ENCODE measurements at regions not wholly inside any gene's neighbourhood (a gene's known extent, or its start where the extent isn't known, plus 50 kb on each side); places are given as distances from the start of the nearest gene placed in this dataset.

DNA sequence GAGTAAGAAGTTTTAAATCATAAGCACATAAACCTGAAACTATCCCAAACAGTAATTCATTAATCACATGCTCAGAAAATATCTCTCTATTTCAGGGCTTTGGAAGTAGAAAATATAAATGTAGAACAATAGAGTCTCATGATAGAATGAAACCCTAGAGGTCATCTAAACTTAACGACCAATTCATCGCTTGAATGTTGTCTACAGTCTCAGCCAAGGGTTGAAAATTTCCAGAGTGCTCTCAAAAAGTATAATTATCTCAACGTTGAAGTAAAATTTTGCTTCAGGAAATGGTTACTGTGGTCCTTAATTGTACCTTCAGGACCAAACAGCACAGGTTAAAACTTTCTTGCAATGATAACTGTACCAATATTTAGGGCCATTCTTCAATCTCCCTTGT lies 1053.6 kb upstream of the SEL1L start:
- Histone ChIP-seq H3K79me2 (replicated peaks; ENCODE audit: insufficient read depth) (no peaks in the 10 kb centered on the region), H3K36me3 (ENCODE audit: insufficient read depth) (no peaks in the 10 kb centered on the region), H4K20me1 (replicated peaks; ENCODE audit: insufficient read depth) (no peaks in the 10 kb centered on the region), H3K4me3 (no peak overlapping the region), H2AFZ (no peak overlapping the region), H3K27me3 (ENCODE audit: insufficient read depth) (no peaks in the 10 kb centered on the region), H3K9me2 (ENCODE audit: insufficient read depth) (no peaks in the 10 kb centered on the region), H3K4me2 (no peak overlapping the region), H3K27ac (ENCODE audit: low read depth) (no peak overlapping the region), H3K4me1 (ENCODE audit: insufficient read depth) (no peaks in the 10 kb centered on the region), H3F3A (replicated peaks; ENCODE audit: low read depth) (no peaks in the 10 kb centered on the region)
- Mint-ChIP-seq H3K4me1 (no peaks in the 10 kb centered on the region), H3K27ac (no peak overlapping the region), H3K9me3 (peaks cover 85% of the 10 kb centered on the region), H3K27me3 (ENCODE audit: insufficient read depth, low read depth, poor library complexity) (peaks cover 1% of the 10 kb centered on the region), H3K36me3 (ENCODE audit: low read depth) (peaks cover 9% of the 10 kb centered on the region), H3K4me3 (no peak overlapping the region)
- TF ChIP-seq JUNB (IDR thresholded peaks at IDR 0.05; ENCODE audit: unreplicated experiment) (no peak), EZH2 (IDR thresholded peaks at IDR 0.05; ENCODE audit: low read depth, unreplicated experiment) (no peak), ZNF114 (CRISPR knock-in tag; IDR thresholded peaks at IDR 0.05) (no peak), EZH2phosphoT487 (IDR thresholded peaks at IDR 0.05; ENCODE audit: unreplicated experiment) (no peak)
- TF ChIP-seq, protein P1, sequence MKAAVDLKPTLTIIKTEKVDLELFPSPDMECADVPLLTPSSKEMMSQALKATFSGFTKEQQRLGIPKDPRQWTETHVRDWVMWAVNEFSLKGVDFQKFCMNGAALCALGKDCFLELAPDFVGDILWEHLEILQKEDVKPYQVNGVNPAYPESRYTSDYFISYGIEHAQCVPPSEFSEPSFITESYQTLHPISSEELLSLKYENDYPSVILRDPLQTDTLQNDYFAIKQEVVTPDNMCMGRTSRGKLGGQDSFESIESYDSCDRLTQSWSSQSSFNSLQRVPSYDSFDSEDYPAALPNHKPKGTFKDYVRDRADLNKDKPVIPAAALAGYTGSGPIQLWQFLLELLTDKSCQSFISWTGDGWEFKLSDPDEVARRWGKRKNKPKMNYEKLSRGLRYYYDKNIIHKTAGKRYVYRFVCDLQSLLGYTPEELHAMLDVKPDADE (IDR thresholded peaks at IDR 0.05) = no peak
- TF ChIP-seq, protein P2, sequence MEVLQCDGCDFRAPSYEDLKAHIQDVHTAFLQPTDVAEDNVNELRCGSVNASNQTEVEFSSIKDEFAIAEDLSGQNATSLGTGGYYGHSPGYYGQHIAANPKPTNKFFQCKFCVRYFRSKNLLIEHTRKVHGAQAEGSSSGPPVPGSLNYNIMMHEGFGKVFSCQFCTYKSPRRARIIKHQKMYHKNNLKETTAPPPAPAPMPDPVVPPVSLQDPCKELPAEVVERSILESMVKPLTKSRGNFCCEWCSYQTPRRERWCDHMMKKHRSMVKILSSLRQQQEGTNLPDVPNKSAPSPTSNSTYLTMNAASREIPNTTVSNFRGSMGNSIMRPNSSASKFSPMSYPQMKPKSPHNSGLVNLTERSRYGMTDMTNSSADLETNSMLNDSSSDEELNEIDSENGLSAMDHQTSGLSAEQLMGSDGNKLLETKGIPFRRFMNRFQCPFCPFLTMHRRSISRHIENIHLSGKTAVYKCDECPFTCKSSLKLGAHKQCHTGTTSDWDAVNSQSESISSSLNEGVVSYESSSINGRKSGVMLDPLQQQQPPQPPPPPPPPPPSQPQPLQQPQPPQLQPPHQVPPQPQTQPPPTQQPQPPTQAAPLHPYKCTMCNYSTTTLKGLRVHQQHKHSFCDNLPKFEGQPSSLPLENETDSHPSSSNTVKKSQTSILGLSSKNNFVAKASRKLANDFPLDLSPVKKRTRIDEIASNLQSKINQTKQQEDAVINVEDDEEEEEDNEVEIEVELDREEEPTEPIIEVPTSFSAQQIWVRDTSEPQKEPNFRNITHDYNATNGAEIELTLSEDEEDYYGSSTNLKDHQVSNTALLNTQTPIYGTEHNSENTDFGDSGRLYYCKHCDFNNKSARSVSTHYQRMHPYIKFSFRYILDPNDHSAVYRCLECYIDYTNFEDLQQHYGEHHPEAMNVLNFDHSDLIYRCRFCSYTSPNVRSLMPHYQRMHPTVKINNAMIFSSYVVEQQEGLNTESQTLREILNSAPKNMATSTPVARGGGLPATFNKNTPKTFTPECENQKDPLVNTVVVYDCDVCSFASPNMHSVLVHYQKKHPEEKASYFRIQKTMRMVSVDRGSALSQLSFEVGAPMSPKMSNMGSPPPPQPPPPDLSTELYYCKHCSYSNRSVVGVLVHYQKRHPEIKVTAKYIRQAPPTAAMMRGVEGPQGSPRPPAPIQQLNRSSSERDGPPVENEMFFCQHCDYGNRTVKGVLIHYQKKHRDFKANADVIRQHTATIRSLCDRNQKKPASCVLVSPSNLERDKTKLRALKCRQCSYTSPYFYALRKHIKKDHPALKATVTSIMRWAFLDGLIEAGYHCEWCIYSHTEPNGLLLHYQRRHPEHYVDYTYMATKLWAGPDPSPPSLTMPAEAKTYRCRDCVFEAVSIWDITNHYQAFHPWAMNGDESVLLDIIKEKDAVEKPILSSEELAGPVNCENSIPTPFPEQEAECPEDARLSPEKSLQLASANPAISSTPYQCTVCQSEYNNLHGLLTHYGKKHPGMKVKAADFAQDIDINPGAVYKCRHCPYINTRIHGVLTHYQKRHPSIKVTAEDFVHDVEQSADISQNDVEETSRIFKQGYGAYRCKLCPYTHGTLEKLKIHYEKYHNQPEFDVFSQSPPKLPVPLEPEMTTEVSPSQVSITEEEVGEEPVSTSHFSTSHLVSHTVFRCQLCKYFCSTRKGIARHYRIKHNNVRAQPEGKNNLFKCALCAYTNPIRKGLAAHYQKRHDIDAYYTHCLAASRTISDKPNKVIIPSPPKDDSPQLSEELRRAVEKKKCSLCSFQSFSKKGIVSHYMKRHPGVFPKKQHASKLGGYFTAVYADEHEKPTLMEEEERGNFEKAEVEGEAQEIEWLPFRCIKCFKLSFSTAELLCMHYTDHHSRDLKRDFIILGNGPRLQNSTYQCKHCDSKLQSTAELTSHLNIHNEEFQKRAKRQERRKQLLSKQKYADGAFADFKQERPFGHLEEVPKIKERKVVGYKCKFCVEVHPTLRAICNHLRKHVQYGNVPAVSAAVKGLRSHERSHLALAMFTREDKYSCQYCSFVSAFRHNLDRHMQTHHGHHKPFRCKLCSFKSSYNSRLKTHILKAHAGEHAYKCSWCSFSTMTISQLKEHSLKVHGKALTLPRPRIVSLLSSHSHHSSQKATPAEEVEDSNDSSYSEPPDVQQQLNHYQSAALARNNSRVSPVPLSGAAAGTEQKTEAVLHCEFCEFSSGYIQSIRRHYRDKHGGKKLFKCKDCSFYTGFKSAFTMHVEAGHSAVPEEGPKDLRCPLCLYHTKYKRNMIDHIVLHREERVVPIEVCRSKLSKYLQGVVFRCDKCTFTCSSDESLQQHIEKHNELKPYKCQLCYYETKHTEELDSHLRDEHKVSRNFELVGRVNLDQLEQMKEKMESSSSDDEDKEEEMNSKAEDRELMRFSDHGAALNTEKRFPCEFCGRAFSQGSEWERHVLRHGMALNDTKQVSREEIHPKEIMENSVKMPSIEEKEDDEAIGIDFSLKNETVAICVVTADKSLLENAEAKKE (CRISPR knock-in tag; IDR thresholded peaks at IDR 0.05) = no peak
- no peak for DNase-seq (ENCODE audit: low spot score)
- no peak for ATAC-seq

All from GM23338 (cell line).